GM12892 (cell line): ENCODE measurements at regions not wholly inside any gene's neighbourhood (a gene's known extent, or its start where the extent isn't known, plus 50 kb on each side); places are given as distances from the start of the nearest gene placed in this dataset.

Experiments
- POLR2A ChIP-seq: IDR thresholded peaks from 2 replicates; pipeline ENCODE4 v1.6.1; 2011; ENCODE audit warnings: low read depth, low read length, control low read depth
- POLR2AphosphoS5 ChIP-seq: IDR thresholded peaks from 2 replicates; pipeline ENCODE4 v1.6.1; 2011; ENCODE audit warnings: low read depth, low read length, control low read depth

- TF ChIP-seq POLR2AphosphoS5 = no peak
- TF ChIP-seq POLR2A = no peak
Measured at GRCh38 chr18:4589056-4589800, 134.1 kb upstream of the DLGAP1 start.
